GM12864 (cell line): ENCODE measurements at regions not wholly inside any gene's neighbourhood (a gene's known extent, or its start where the extent isn't known, plus 50 kb on each side); places are given as distances from the start of the nearest gene placed in this dataset.
"Not testable (repeated sequence)": the region's sequence is repeated elsewhere in the genome, so short reads cannot be mapped to it uniquely, and the experiment has no call there.

Source experiments
- DNase-seq: peaks from one replicate; pipeline ENCODE4 v3.0.0-alpha.2; 2011; ENCODE audit warnings: low read depth
- H3K4me3 ChIP-seq: 2 replicates; pipeline ENCODE4 v1.5.1; 2011; ENCODE audit warnings: mild to moderate bottlenecking, low read depth, low read length, control low read depth
- TF ChIP-seq, protein P1 (sequence below): IDR thresholded peaks from 2 replicates; pipeline ENCODE4 v1.5.1; 2011; ENCODE audit warnings: low read depth, mild to moderate bottlenecking, moderate library complexity, low read length, control low read depth, inconsistent platforms; ENCODE audit errors: missing control alignments

DNA sequence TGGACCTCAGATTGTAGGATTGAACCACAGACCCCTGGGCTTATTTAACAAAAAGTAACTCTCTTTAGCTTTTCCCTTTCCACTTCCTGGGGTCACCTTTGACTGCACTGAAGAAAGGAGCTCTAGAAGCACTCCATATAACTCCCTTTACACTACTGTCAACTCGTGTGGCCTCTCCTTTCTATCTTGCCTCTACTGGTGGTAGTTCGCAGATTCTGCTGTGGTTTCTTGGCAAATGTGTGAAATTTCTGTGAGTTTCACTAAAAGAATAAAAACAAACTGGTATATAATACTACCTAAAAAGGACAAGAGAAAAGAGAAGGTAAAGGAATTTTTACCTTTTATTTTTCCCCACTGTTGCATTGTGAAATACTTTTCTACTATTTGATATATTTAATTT, 1298.1 kb downstream of the PCDH9 start:
- H3K4me3 ChIP-seq: no peak overlapping the region
- DNase-seq: no peak
- TF ChIP-seq, protein P1, sequence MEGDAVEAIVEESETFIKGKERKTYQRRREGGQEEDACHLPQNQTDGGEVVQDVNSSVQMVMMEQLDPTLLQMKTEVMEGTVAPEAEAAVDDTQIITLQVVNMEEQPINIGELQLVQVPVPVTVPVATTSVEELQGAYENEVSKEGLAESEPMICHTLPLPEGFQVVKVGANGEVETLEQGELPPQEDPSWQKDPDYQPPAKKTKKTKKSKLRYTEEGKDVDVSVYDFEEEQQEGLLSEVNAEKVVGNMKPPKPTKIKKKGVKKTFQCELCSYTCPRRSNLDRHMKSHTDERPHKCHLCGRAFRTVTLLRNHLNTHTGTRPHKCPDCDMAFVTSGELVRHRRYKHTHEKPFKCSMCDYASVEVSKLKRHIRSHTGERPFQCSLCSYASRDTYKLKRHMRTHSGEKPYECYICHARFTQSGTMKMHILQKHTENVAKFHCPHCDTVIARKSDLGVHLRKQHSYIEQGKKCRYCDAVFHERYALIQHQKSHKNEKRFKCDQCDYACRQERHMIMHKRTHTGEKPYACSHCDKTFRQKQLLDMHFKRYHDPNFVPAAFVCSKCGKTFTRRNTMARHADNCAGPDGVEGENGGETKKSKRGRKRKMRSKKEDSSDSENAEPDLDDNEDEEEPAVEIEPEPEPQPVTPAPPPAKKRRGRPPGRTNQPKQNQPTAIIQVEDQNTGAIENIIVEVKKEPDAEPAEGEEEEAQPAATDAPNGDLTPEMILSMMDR: no peak

DNA sequence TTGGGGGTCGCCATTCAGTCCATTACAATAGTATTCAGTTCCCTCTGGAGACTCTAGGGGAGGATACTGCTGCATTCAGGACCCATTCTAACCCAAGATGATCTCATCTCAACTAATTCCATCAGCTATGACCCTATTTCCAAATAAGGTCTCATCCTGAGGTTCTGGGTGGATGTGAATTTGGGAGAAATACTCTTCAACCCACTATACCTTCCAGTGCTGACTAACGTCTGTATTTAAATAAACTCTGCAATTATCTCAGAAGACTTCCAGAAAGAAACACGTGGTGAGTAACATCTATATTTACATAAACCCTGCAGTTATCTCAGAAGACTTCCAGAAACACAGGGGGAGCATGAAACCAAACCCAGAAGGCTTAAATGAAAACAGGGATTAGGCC, 1300.7 kb downstream of the PCDH9 start:
- DNase-seq: no peak
- TF ChIP-seq, protein P1: no peak
- no peak overlapping the region for H3K4me3 ChIP-seq

DNA sequence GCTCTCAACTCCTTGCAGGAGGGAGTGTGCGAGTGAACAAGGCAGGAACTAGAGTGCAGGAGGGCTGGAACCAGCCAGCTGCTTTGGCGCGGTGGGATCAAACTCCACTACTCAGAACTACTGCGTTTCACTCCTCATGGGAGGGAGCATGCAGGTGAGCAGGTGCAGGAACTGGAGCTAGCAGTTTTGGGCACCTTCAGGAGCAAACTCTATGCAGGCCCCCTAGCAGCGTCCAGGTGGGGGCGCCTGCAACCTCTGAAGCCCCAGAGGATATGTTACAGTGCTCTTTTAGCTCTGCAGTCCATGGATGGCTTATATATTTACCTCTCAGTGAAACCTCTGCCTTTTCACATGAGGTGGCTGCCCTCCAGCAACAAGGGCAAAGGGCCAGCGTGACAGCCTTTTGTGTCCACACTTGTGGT, 1303.4 kb downstream of the PCDH9 start:
- no peak for DNase-seq
- TF ChIP-seq, protein P1: no peak
- H3K4me3 ChIP-seq: no peak overlapping the region

DNA sequence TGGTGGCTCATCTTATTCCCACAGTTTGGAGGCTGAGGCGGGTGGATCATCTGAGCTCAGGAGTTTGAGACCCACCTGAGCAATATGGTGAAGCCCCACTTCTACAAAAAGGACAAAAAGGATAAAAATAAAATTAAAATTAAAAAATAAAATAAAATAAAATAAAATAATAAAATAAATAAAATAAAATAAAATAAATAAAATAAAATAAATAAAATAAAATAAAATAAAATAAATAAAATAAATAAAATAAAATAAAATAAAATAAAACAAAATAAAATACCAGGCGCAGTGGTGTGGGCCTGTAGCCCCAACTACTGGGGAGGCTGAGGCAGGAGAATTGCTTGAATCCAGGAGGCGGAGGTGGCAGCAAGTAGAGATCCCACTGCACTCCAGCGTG, 1307.3 kb downstream of the PCDH9 start:
- not testable (repeated sequence) for H3K4me3 ChIP-seq, DNase-seq

DNA sequence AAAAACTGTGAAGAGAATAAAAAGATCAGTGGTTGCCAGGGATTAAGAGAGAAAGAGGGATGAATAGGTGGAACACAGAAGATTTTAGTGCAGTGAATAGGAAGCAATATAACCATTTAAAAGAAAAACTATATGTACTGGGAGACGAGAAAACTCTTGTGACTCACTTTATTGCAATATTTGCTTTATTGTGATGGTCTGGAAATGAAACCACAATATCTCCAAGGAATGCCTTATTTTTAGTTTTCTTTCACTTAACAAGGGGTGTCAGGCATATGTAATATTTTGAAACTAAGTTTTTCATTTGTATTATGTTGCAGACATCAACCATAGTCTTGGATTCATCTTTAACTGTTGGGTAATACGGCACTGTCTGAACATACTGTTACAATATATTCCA, 1308.2 kb downstream of the PCDH9 start:
- TF ChIP-seq, protein P1: no peak
- no peak overlapping the region for H3K4me3 ChIP-seq
- no peak for DNase-seq

DNA sequence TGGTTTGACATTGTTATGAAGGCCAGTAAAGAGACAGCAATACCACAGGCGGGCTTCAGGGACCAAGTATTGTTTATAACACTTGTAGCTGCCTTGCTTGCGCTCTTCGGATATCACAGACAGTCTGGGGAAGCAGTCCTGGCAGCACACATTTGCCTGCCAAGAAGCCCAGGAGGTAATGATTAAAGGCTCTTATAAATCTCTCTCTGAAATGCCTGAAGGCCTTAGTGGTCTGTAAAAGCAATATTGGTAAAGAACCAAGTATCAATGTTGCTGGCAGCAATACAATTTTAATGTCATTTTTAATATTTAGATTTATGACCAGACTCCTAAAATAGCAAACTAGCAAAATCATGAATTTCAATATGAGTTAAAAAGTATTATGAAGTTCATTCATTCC, 1312.4 kb downstream of the PCDH9 start:
- no peak overlapping the region for H3K4me3 ChIP-seq
- TF ChIP-seq, protein P1: no peak
- no peak for DNase-seq

DNA sequence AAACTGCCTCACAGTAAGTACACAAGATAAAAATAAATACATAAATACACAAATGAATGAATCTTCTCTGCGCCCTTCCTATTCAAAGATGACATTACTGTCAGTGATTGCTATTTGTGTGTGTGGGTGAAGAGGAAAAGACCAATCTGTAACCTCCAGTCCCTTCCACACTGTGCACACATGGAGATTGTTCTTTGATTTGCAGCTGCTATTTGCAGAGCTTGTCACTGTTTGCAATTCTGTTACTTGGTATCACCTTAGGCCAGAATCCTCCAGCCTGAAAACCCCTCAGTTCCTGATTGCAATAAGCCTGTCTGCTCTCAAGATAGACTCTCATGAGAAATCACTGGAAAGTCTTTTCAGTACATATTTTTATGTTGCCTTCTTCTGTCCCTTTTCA, 1314.9 kb downstream of the PCDH9 start:
- no peak overlapping the region for H3K4me3 ChIP-seq
- no peak for DNase-seq
- TF ChIP-seq, protein P1: no peak

DNA sequence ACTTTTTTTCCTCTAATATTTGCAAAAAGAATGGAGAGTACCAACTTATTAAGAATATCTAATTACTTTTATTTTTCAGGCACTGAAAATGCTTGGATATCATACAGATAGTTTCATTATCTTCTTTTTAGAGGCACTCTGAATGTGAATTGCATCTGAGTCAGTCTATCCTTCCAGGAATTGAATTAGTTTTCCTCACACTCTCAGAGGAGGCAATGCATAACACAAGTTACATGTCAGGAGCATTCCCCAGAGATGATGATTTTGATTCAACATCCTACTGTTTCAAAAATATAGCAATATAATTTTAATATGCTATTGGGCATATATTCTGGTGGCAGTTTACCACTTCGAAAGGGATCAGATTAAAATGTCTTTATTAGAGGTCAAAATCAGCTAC, 1315.4 kb downstream of the PCDH9 start:
- H3K4me3 ChIP-seq: no peak overlapping the region
- DNase-seq: no peak
- TF ChIP-seq, protein P1: no peak
